ENCODE measurements at regions not wholly inside any gene's neighbourhood (a gene's known extent, or its start where the extent isn't known, plus 50 kb on each side); places are given as distances from the start of the nearest gene placed in this dataset.

GRCh38 chr3:175914785-175915184, 1055.7 kb downstream of the NAALADL2 start:
- no peak for DNase-seq

GRCh38 chr3:175913286-175913685, 1054.2 kb downstream of the NAALADL2 start:
- DNase-seq: no peak

- no peak for DNase-seq
Observed at GRCh38 chr3:175911937-175912336, 1052.8 kb downstream of the NAALADL2 start.

GRCh38 chr3:175902226-175902625, 1043.1 kb downstream of the NAALADL2 start:
- no peak for DNase-seq

GRCh38 chr3:175898194-175898593, 1039.1 kb downstream of the NAALADL2 start:
- DNase-seq: no peak

GRCh38 chr3:175896655-175897054, 1037.5 kb downstream of the NAALADL2 start:
- DNase-seq: no peak

- DNase-seq: no peak
Observed at GRCh38 chr3:175895731-175896130, 1036.6 kb downstream of the NAALADL2 start.

- no peak for DNase-seq
Observed at GRCh38 chr3:175893566-175893965, 1034.4 kb downstream of the NAALADL2 start.

- no peak for DNase-seq
Observed at GRCh38 chr3:175890066-175890465, 1030.9 kb downstream of the NAALADL2 start.

- DNase-seq: no peak
Observed at GRCh38 chr3:175885231-175885766, 1026.2 kb downstream of the NAALADL2 start.

- no peak for DNase-seq
Observed at GRCh38 chr3:175879417-175879816, 1020.3 kb downstream of the NAALADL2 start.

GRCh38 chr3:175869404-175869803, 1010.3 kb downstream of the NAALADL2 start:
- no peak for DNase-seq

GRCh38 chr3:175868626-175869025, 1009.5 kb downstream of the NAALADL2 start:
- DNase-seq: no peak

- DNase-seq: no peak
Observed at GRCh38 chr3:175865724-175866123, 1006.6 kb downstream of the NAALADL2 start.

GRCh38 chr3:175861916-175862315, 1002.8 kb downstream of the NAALADL2 start:
- DNase-seq: no peak

Measured in CD4-positive, alpha-beta T cell treated with Interleukin-4 for 1 hour (primary cell).